Left lung (tissue), 4 donors: ENCODE measurements at regions not wholly inside any gene's neighbourhood (a gene's known extent, or its start where the extent isn't known, plus 50 kb on each side); places are given as distances from the start of the nearest gene placed in this dataset.

Experiments
- ATAC-seq: fragments of 200-7000 bp; cut with Tn5 transposase; one replicate; pipeline ENCODE4 v1.9.1; 2020; ENCODE audit warnings: moderate library complexity
- DNase-seq, 4 donors: peaks; one replicate each; pipeline ENCODE4 v3.0.0-alpha.2; 2013 to 2020
- H3K27ac ChIP-seq, 2 donors: fragments of 200-600 bp; sonication (generic) in 1 of 2; one replicate each; pipeline versions ENCODE4 v1.5.0 to v1.8.0; 2020 to 2021
- H3K27me3 ChIP-seq, 2 donors: fragments of 200-600 bp; sonication (generic) in 1 of 2; one replicate each; pipeline versions ENCODE4 v1.5.0 to v1.8.0; 2020 to 2021
- H3K36me3 ChIP-seq, 2 donors: fragments of 200-600 bp; sonication (generic) in 1 of 2; one replicate each; pipeline versions ENCODE4 v1.5.0 to v1.8.0; 2020 to 2021
- H3K4me1 ChIP-seq, 2 donors: fragments of 200-600 bp; one replicate each; pipeline ENCODE4 v1.8.0; 2021
- H3K4me3 ChIP-seq, 2 donors: fragments of 200-600 bp; sonication (generic) in 1 of 2; one replicate each; pipeline versions ENCODE4 v1.5.0 to v1.8.0; 2020 to 2021; ENCODE audit warnings: mild to moderate bottlenecking in 1 of 2
- H3K9me3 ChIP-seq, 2 donors: fragments of 200-600 bp; sonication (generic) in 1 of 2; one replicate each; pipeline versions ENCODE4 v1.5.0 to v1.8.0; 2020 to 2021
- CTCF ChIP-seq, 2 donors: fragments of 200-600 bp; sonication (generic) in 1 of 2; IDR thresholded peaks; one replicate each; pipeline versions ENCODE4 v1.5.0 to v1.8.0; 2021; ENCODE audit warnings: antibody characterized with exemption in 2 of 2
- intact Hi-C, 2 donors: fragments of 100-400 bp; cut with DNase I; formaldehyde crosslinking; loops; one replicate each; pipeline versions ENCODE4 v1.11.2 to v1.14.2; 2022
- donor health status: DM: no; HTN: yes; CAD: no.
- donor health status: DM: no; HTN: no; CAD: no.

- H3K4me1 ChIP-seq: no peaks in the 10 kb centered on the region
- H3K27me3 ChIP-seq: no peaks in the 10 kb centered on the region
- DNase-seq (no peak), ATAC-seq (no peak)
- no peaks in the 10 kb centered on the region for H3K36me3 ChIP-seq
- no peak overlapping the region for H3K4me3 ChIP-seq
- intact Hi-C loops: no loop called here
- H3K9me3 ChIP-seq: no peaks in the 10 kb centered on the region
- no peak overlapping the region for H3K27ac ChIP-seq
- no peak for TF ChIP-seq CTCF (IDR thresholded peaks at IDR 0.05)
These were observed 53.8 kb upstream of the NRSN1 start for GRCh38 chr6:24072038-24072746.

GRCh38 chr6:24076011-24076410, 50.0 kb upstream of the NRSN1 start:
- DNase-seq: no peak
- ATAC-seq: no peak
- no peak for TF ChIP-seq CTCF (IDR thresholded peaks at IDR 0.05)

More at GRCh38 chr6:24076011-24076410, 50.0 kb upstream of the NRSN1 start:
- Histone ChIP-seq H3K9me3 (no peaks in the 10 kb centered on the region), H3K27ac (no peak overlapping the region), H3K4me1 (no peaks in the 10 kb centered on the region), H3K4me3 (no peak overlapping the region), H3K27me3 (no peaks in the 10 kb centered on the region), H3K36me3 (no peaks in the 10 kb centered on the region)
- intact Hi-C loops: no loop called here
